AG08395 (cell line): ENCODE measurements at regions not wholly inside any gene's neighbourhood (a gene's known extent, or its start where the extent isn't known, plus 50 kb on each side); places are given as distances from the start of the nearest gene placed in this dataset.

Source experiments
- DNase-seq: peaks from one replicate; pipeline ENCODE4 v3.0.0; 2012; ENCODE audit warnings: mixed read lengths, low spot score

- no peak for DNase-seq
Observed at GRCh38 chr14:100638211-100638855, 51.1 kb upstream of the BEGAIN start.

GRCh38 chr14:100639280-100639679 lies 52.1 kb upstream of the BEGAIN start:
- DNase-seq = no peak

GRCh38 chr14:100640471-100641273 lies 53.5 kb upstream of the BEGAIN start:
- DNase-seq = no peak

GRCh38 chr14:100641274-100641860 lies 54.1 kb upstream of the BEGAIN start:
- DNase-seq = no peak

GRCh38 chr14:100643426-100643825 lies 56.2 kb upstream of the BEGAIN start:
- no peak for DNase-seq

- DNase-seq = no peak
Observed at GRCh38 chr14:100644383-100644782, 57.2 kb upstream of the BEGAIN start.

- DNase-seq = no peak
Observed at GRCh38 chr14:100644784-100645183, 57.6 kb upstream of the BEGAIN start.

- DNase-seq = peak; percentile 91
Observed at GRCh38 chr14:100645196-100645981, 58.2 kb upstream of the BEGAIN start.

- no peak for DNase-seq
Observed at GRCh38 chr14:100645982-100646314, 58.7 kb upstream of the BEGAIN start.

GRCh38 chr14:100648474-100649172 lies 61.4 kb upstream of the BEGAIN start:
- no peak for DNase-seq

GRCh38 chr14:100649173-100649519 lies 61.9 kb upstream of the BEGAIN start:
- no peak for DNase-seq

- DNase-seq = no peak
Observed at GRCh38 chr14:100651999-100652508, 64.8 kb upstream of the BEGAIN start.

- no peak for DNase-seq
Observed at GRCh38 chr14:100652744-100653143, 65.5 kb upstream of the BEGAIN start.

GRCh38 chr14:100653409-100653808 lies 66.2 kb upstream of the BEGAIN start:
- DNase-seq = no peak

GRCh38 chr14:100654025-100654813 lies 67.0 kb upstream of the BEGAIN start:
- no peak for DNase-seq

GRCh38 chr14:100654814-100655740 lies 67.9 kb upstream of the BEGAIN start:
- peak; percentile 58 for DNase-seq

GRCh38 chr14:100655741-100656085 lies 68.5 kb upstream of the BEGAIN start:
- no peak for DNase-seq

GRCh38 chr14:100656996-100657395 lies 69.7 kb upstream of the DLK1 start:
- no peak for DNase-seq

GRCh38 chr14:100657780-100658179 lies 68.9 kb upstream of the DLK1 start:
- no peak for DNase-seq
